ENCODE measurements at regions not wholly inside any gene's neighbourhood (a gene's known extent, or its start where the extent isn't known, plus 50 kb on each side); places are given as distances from the start of the nearest gene placed in this dataset.

DNA sequence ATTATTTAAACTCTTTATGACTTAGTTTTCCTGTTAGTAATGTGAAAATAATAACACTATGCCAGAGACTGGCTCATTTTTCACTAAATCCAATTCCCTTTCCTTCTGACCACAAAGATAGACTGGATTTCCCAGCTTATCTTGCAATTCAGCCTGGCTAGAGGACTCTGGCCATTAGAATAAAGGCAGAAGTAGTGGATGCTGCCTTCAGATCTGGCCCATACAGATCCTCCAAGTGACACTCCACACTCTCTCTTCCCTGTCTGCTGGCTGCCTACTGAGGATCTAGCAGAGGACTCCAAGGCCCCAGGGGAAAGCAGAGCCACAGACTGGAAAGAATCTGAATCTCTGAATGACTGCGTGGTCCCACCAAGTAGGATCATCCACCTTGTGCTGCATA lies 188.8 kb upstream of the LMNTD1 start:
- Mint-ChIP-seq H3K27me3 (no peaks in the 10 kb centered on the region), H3K36me3 (ENCODE audit: insufficient read depth) (peaks cover 2% of the 10 kb centered on the region), H3K4me1 (ENCODE audit: low read depth) (peaks cover 3% of the 10 kb centered on the region), H3K27ac (no peak overlapping the region), H3K9me3 (ENCODE audit: low read depth) (peaks cover 15% of the 10 kb centered on the region), H3K4me3 (ENCODE audit: low read depth) (no peak overlapping the region)
- TF ChIP-seq, protein P1, sequence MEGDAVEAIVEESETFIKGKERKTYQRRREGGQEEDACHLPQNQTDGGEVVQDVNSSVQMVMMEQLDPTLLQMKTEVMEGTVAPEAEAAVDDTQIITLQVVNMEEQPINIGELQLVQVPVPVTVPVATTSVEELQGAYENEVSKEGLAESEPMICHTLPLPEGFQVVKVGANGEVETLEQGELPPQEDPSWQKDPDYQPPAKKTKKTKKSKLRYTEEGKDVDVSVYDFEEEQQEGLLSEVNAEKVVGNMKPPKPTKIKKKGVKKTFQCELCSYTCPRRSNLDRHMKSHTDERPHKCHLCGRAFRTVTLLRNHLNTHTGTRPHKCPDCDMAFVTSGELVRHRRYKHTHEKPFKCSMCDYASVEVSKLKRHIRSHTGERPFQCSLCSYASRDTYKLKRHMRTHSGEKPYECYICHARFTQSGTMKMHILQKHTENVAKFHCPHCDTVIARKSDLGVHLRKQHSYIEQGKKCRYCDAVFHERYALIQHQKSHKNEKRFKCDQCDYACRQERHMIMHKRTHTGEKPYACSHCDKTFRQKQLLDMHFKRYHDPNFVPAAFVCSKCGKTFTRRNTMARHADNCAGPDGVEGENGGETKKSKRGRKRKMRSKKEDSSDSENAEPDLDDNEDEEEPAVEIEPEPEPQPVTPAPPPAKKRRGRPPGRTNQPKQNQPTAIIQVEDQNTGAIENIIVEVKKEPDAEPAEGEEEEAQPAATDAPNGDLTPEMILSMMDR (IDR thresholded peaks at IDR 0.05; ENCODE audit: unreplicated experiment): no peak
- DNase-seq (ENCODE audit: low spot score, unreplicated experiment): no peak

DNA sequence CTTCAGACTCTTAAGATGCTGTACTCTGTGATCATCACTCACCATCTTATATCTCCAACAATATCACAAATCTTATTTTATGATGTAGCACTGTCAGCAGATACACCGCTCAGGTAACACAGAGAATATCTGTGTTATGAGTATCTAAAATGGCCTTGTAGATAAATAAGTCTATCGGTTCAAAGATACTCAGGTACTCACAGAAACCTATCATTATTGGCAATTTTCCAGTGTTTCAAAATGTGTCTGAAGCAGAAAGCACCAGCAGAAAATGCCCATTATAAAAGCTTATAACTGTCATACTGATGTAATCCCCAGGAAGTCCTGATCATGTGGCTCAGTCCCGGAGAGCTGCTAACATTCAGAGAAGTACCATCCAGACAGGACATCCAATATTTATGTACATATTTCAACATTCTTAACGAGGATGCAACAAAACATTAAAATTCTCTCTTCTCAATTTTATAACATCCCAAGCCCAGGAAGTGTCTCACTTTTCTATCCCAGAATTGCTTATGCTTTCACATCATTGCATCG lies 190.7 kb upstream of the LMNTD1 start:
- Mint-ChIP-seq H3K9me3 (ENCODE audit: low read depth) (peaks cover 4% of the 10 kb centered on the region), H3K4me3 (ENCODE audit: low read depth) (no peak overlapping the region), H3K27me3 (no peaks in the 10 kb centered on the region), H3K27ac (no peak overlapping the region), H3K4me1 (ENCODE audit: low read depth) (peaks cover 6% of the 10 kb centered on the region), H3K36me3 (ENCODE audit: insufficient read depth) (no peaks in the 10 kb centered on the region)
- DNase-seq (ENCODE audit: low spot score, unreplicated experiment): no peak
- TF ChIP-seq, protein P1 (IDR thresholded peaks at IDR 0.05; ENCODE audit: unreplicated experiment): no peak

DNA sequence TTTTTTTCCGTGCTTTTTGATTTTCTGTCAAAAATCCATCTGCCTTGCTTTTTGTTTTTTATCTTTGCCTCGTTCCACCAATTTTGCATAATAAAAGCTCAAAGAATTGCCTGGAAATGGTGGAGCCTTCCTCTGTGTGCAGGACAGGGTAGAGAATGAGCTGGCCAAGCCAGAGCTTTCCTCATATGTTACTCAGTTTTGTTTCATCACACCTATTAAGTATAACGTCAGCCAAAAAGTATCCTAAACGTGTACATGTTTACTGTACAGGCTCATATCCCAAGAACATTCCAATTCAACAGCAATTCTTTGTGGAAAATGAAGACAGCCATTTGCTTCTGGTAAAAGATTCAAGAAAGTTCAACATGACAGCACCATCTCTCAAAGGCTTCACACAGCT lies 191.2 kb upstream of the LMNTD1 start:
- Mint-ChIP-seq H3K27ac (no peak overlapping the region), H3K9me3 (ENCODE audit: low read depth) (peaks cover 4% of the 10 kb centered on the region), H3K4me1 (ENCODE audit: low read depth) (peaks cover 7% of the 10 kb centered on the region), H3K4me3 (ENCODE audit: low read depth) (no peak overlapping the region), H3K36me3 (ENCODE audit: insufficient read depth) (no peaks in the 10 kb centered on the region), H3K27me3 (no peaks in the 10 kb centered on the region)
- TF ChIP-seq, protein P1 (IDR thresholded peaks at IDR 0.05; ENCODE audit: unreplicated experiment): no peak
- no peak for DNase-seq (ENCODE audit: low spot score, unreplicated experiment)

- peaks cover 4% of the 10 kb centered on the region for H3K9me3 Mint-ChIP-seq (ENCODE audit: low read depth)
- no peaks in the 10 kb centered on the region for H3K36me3 Mint-ChIP-seq (ENCODE audit: insufficient read depth)
- DNase-seq (ENCODE audit: low spot score, unreplicated experiment): no peak
- no peaks in the 10 kb centered on the region for H3K27me3 Mint-ChIP-seq
- H3K4me1 Mint-ChIP-seq (ENCODE audit: low read depth): peaks cover 7% of the 10 kb centered on the region
- H3K27ac Mint-ChIP-seq: no peak overlapping the region
- TF ChIP-seq, protein P1 (IDR thresholded peaks at IDR 0.05; ENCODE audit: unreplicated experiment): no peak
- H3K4me3 Mint-ChIP-seq (ENCODE audit: low read depth): no peak overlapping the region
Measured at GRCh38 chr12:25745281-25745680, 192.2 kb upstream of the LMNTD1 start.

DNA sequence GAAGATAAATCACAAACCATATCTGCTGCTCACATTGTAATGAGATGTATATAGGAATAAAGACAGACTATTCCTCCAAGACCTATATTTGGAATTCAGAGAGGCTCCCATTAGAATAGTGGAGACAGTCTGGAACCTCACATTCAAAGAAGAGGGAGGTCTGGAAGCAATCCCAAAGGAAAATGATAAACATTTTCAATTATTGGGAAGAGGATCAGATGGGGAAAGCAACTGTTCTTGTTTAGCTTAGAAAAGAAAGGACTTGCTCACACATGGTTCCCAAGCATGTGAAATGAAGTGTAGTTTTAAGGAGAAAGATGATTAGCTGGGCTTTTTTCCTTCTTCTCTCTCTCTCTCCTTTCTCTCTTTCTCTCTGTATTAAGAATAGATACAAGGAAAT lies 193.0 kb upstream of the LMNTD1 start:
- DNase-seq (ENCODE audit: low spot score, unreplicated experiment): no peak
- Mint-ChIP-seq H3K27me3 (no peaks in the 10 kb centered on the region), H3K4me3 (ENCODE audit: low read depth) (no peak overlapping the region), H3K4me1 (ENCODE audit: low read depth) (peaks cover 7% of the 10 kb centered on the region), H3K27ac (no peak overlapping the region), H3K9me3 (ENCODE audit: low read depth) (peaks cover under 1% of the 10 kb centered on the region), H3K36me3 (ENCODE audit: insufficient read depth) (no peaks in the 10 kb centered on the region)
- TF ChIP-seq, protein P1 (IDR thresholded peaks at IDR 0.05; ENCODE audit: unreplicated experiment): no peak

Data from progenitor cell of endocrine pancreas (in vitro differentiated cells).